Stimulated activated CD8-positive, alpha-beta memory T cell treated with anti-CD3 and anti-CD28 coated beads, Interleukin-7, amount 100 ng/mL, for 48 hours (primary cell): ENCODE measurements at regions not wholly inside any gene's neighbourhood (a gene's known extent, or its start where the extent isn't known, plus 50 kb on each side); places are given as distances from the start of the nearest gene placed in this dataset.
"Not testable (repeated sequence)": the region's sequence is repeated elsewhere in the genome, so short reads cannot be mapped to it uniquely, and the experiment has no call there.

ENCODE experiments used
- DNase-seq, 2 donors: peaks; one replicate each; pipeline ENCODE4 v3.0.0-alpha.2; 2020; ENCODE audit warnings: low read depth in 1 of 2; ENCODE audit errors: extremely low read depth in 1 of 2

DNA sequence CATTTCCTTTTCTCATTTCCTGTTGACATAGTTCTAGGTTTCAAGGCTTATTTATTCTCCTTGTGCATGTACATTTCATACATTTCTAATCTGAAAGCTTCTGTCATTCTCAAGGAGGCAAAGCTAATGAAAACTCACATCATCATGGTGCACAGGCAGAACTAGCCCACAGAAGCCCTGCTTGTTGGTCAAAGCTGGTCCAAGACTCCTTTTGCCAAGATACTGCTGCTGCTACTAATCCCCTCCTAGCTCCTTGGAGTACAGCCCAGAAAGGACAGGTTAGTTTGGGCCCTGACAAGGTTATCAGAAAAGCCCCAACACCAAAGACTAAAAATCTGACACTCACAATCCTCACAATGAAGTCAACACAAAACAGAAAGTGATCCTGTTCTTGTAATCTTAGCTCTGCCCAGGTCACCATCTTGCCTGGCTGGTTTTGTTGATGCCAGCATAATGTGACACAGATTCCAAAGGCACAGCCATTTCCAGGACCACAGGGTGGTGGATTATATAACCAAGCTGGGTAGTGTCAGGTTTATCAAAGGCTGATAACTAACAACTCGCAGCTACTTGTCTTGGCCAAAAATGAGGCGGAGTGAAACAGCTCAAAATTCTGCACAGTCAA, 417.4 kb downstream of the NDFIP2 start:
- DNase-seq, result no peak

DNA sequence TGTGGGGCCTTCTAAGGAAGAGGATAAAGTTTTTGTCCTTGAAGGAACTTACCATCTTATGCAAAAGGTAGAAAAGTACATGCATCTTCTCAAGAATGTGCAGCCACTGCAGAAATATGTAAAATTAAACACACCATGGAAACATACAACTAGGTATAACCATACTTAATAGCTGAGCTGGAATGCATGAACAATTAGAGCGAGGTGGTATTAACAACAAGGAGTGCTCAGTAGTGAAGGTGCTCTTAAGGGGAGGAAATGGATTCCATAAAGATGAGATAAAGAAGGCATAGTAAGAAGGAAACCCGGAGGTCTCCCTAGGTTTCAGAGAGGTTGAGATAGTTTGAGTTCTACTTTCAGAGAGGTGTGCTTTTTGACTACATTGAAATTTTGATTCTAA, 415.9 kb downstream of the NDFIP2 start:
- DNase-seq, result no peak

DNA sequence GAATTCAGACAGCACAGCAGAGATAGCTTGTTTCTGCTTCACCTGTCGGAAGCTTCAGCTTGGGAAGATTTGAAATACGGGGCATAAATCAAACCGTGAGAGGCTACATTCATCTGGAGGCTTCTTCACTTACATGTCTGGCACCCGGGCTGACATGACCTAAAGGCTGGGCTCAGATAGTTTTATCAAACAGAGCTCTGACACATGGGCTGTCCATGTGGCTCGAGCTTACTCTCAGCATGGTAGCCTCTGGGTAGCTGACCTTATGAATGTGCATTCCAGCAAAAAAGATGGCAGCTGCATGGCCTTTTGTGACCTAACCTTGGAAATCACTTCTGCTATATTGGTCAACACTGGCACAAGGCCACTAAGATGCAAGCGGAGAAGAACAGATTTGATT, 414.5 kb downstream of the NDFIP2 start:
- DNase-seq, result no peak

DNA sequence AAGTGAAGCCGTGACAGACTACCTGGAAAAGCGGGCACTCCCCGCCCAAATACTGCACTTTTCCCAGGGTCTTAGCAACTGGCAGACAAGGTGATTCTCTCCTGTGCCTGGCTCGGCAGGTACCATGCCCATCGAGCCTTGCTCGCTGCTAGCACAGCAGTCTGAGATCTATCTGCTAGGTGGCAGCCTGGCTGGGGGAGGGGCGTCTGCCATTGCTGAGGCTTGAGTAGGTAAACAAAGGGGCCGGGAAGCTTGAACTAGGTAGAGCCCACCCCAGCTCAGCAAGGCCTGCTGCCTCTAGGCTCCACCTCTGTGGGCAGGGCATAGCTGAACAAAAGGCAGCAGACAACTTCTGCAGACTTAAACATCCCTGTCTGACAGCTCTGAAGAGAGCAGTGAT, 406.3 kb downstream of the NDFIP2 start:
- DNase-seq, result not testable (repeated sequence)

DNA sequence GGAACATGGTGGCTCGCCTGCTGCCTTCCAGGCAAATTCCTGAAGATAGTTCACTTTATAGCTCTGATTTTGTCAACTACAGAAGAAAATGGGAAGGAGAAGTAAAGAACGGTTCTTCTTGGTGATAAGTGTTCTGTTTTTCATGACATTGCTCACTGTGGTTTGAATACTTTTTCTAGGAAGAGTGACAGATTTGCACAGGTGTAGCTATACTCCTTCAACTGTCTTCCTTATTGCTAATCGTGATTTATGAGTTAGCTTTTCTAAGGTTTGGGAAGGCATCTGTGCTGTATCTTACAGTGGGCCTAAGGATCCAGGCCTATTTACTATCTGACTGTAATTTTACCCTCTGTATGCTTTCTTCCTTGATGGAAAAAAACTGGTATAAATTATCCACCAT, 405.6 kb downstream of the NDFIP2 start:
- DNase-seq, result no peak

DNA sequence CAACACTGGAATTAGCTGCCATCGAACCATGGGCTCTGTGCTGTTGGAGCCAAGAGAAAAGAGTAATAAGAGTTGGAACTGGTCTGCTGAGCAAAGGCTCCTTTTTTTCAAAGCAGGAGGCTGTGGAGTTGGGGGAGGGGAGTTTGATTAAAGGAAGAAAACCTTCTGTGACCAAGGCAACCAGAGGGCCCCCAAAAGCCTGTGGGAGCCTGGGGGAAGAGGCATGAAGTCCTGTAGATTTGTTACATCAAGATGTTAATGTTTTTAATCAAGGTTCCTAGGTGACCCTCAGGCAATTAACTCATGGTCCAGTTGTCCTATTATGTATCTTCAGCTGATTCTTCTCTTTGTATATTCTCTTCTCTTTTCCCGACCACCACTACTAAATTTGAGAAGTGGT, 403.9 kb downstream of the NDFIP2 start:
- no peak for DNase-seq

DNA sequence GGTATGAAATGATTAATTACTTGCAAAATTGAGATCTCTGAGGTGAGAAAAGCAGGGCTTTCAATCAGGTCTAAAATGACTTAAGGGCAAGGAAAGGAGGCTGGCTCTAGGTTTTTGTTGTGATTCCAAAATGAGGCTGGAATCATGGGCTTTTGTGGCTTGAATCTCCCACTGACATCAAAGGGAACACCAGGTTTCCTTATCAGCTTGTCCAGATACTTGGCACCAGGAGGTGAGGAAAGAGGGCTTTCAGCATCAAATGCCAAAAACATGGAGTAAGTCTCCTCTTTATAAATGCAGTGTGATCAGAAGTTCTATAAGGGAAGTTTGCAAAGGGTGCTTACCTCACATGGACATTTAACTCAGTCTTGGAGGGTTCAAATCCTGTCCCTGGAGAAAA, 402.3 kb downstream of the NDFIP2 start:
- no peak for DNase-seq

DNA sequence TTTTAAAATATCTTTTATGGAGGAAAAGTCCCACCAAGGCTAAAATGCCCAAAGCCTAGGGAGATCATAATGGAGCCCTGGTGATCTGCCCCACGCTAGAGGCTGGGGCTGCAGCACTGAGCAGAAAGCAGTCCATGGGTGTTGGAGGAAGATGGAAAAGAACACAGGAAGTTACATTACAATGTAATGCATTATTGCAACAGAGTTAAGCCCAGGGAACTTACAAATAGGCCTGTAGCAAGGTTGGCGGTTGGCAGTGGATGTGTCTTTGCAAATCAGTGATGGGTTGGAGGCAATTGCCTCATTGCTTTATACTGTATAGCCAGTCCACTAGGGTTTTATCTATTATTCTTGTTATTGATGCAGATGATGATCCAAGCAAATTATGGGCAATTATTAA, 399.9 kb downstream of the NDFIP2 start:
- DNase-seq, result no peak

DNA sequence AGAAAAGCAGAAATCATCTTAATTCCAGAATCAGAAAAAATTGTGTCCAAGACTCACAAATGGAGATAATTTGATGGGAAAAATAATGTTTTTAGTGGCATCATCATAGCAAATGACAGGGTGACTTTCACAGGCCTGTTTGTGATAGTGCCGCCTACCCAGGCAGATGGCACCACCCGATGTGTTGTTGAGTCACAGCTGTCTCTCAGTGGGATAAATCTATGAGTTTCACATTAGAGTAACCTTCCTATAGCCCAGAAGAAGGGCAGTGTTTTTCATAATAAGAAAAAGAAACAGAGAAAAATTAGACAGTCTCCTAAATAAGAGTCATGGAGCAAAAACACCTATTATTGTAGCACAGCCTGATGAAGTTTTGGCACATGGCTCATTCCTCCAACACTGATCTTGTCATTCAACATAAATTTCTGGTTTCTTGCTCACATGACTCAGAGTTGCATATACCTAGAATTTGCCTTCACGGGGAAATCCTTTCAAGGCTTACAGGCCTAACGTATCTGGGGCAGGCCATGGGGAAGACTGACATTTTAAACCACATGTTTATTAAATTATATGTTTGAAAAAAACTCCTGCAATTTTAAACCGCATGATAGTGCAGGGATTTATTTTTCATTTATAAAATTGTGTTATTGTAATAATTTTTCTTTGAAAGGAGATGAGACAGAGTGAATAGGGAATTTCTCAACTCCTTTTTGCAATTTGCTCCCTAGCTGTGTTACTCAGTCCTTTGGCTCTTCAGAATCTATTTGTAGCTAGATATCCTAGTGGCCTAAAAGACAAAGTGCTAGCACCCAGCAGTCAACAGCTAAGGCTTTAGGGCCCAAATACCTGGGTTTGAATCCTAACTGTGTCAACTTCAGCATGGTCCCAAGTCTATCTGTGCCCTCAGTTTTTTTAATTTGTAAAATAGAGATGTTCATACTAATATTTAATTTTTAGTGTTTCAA, 393.7 kb downstream of the NDFIP2 start:
- DNase-seq, result no peak

DNA sequence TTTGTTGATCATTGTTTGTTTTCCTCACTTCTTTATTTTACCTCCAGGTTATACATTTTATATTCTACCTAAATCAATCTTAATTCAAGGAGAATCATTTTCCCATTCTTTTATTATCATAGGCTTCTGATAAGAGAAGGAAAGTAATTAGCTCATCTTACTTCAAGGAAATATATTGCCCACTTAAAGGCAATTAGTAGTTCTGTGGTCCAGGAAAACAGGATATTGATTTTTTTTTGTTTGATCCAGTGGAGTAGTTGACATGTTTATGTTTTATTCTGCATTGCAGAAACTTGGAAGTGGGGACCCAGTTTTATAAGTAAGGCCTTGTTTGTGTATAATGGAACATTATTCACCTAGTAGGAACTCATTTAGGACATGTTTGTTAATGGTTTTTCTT, 390.6 kb downstream of the NDFIP2 start:
- DNase-seq, result no peak

DNA sequence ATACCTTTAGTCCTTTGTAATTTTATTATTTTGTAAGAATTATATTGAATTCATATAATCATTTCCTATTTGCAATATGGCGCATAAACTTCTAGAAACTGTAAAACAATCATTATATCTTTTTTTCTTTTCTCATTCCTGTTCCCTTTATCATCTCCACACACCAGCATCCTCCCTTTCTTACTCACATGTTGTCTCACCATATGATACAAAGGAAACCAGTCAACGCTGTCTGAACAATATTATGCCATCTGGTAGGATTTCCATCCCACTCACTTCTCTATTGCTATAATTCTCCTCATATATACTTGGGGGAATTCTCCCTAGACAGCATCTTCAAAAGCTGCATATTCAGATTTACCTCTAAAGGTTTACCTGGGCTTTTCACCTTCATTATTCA, 389.8 kb downstream of the NDFIP2 start:
- DNase-seq, result no peak

DNA sequence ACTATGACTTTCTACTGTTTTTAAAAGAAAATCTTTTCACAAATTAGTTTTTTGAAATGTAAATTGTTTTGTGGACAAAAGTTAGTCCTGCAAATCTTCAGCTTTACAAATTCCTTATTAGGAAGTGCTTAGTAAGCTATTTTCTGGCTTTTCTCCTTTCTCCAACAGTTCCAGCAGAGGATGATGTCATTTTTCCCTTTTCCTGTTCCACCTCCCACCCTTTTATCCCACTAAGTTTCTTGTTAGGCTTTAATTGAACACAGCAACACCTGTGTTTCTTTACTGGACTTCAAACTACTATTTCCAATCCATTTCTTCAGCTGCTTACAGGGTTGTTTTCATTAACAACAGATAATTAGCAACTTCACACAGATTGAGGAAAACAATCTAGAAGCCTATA, 389.2 kb downstream of the NDFIP2 start:
- DNase-seq, result no peak

DNA sequence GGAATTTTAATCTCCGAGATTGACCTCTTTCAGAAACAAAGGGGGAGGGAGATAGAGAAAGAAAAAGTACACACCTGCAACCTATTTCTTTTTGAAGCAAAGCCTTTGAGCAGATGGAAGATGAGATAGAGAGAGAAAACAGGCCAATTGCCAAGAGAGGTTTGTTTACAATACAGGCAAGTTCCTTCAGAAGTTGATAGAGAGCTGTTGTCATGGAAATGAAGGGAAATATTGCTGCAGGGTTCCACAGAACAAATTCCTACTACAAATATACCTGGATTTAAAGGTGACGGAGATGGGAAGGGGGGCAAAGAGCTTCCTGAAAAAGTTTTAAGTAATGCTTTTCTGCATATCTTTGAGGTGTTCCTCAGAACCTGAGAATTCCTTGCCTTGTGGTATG, 388.4 kb downstream of the NDFIP2 start:
- DNase-seq, result no peak

DNA sequence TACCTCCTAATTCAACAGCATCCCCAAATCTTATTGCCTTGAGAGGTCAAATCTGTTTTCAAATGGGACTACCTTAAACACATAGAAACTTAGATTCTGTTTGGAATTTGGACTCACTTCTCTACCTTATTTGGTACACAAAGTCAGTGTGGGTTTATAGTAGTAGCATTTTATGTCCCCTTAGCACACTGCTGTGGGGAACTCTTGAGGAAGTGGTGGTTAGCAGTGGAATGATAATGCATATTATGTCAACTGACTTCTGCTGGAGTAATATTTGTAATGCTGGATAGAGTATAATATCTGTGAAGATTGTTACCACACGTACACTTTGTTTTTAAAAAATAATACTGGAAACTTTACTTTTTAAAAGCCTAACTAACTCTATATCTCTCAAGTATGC, 386.3 kb downstream of the NDFIP2 start:
- DNase-seq, result no peak

DNA sequence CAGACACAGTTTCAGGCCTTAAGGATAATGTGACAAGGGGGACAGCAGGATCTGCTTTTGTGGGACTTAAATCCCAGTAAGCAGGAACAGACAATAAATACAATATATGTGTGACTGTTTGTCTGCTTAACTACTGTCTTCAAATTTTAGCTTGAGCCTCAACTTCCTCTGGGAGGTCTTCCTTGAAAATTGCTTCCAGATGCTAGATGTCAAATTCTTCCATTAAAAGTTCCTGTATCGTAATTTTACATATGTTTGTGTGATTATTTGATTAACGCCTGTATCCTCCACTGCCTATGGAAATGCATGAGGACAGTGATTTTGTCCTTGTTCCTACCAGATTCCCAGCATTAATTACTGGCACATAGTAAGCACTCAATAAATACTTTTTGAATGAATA, 385.5 kb downstream of the NDFIP2 start:
- no peak for DNase-seq

DNA sequence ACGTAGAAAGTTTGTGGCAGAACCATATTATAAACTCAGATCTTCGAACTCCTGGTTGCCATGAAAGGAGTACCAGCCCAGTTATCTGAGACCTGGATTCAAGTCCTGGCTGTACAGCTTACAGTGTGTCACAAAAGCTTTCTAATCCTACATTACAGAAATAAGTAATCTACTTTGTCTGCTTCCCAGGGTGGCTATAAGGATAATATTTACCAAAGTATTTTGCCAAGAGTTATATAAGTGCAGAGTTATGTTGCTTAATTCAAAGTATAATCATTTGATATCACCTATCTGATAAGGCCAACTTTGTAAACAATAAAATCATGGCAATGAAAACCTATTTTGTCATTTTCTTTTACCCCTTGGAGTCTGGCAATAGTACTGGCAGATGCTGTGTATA, 381.6 kb downstream of the NDFIP2 start:
- no peak for DNase-seq

DNA sequence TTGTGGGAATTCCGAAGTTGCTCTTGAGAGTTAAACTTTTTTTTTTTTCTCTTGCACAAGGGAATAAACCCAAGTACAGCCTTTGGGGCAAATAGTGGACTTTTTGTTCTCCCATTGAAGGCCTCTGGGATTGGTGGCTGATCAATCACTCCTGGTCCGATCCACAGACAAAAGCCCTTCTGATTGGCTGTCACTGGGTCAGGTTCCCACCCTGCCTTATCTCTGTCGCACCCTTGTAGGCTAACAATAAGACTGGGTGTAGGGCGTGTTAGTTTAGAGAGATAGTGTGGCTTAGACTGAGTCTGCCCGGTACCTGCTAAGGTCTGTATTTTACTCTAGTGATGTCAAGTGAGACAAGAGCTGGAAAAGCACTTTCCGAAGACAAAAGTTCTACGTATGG, 380.8 kb downstream of the NDFIP2 start:
- DNase-seq, result no peak

DNA sequence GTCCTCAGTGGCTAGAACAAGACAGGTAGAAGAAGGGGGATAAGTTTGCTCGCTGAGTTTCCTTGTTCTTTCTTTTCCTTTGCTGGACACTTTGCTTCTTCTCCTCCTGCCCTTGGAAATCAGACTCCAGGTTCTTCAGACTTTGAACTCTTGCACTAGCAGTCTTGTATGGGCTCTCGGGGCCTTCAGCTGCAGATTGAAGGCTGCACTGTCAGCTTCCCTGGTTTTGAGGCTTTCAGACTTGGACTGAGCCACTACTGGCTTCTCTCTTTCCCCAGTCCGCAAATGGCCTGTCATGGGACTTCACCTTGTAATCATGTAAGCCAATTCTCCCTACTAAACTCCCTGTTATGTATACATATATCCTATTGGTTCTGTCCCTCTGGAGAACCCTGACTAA, 379.8 kb downstream of the NDFIP2 start:
- no peak for DNase-seq

DNA sequence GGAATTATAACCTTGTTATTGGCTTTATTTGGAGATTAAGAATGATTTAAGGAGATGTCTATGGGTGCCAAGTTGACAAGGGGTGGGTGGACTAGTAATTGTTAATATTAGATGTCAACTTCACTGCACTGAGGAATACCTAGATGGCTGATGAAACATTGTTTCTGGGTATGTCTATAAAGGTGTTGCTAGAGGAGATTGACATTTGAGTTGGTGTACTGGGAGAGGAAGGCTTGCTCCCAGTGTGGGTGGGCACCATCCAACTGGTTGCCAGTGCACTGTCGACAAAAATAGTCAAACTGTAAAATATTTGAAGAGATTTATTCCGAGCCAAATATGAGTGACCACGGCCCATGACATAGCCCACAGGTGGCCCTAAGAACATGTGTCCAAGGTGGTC, 378.8 kb downstream of the NDFIP2 start:
- no peak for DNase-seq

DNA sequence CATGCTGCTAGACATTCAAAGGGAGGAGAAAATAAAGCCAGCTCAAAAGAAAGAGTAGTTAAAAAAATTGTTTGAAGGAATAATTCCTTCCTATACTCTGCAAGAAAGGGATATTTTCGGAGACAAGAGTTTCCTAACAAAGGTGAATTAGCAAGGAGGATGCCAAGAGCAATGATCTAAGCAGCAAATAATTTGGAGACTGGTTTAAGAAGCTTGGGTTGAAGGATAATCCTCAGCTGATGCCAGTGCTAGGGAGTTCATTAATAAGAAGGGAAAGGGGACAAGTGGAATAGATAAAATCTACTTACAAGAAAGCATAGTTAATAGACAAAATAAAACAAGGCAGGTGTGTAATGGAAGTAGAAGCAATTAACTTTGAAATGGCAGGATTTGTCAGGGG, 372.3 kb downstream of the NDFIP2 start:
- no peak for DNase-seq

DNA sequence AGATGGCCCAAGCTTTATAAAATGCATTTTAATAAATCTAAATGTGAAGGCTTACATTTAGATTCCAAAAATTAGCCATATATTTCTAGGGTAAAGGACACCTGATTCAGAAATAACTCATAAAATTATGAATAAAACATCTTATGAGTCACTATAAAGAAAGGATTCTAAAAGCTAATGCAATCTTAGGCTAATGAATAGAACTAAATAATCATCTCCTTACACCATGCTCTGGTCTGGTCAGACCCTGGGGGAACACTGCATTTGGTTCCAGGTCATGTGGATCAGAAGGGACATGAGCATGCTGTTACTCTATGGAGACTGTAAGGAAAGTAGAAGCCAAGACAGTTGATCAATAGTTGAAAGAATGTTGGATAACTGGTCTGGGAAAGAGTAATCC, 370.4 kb downstream of the NDFIP2 start:
- no peak for DNase-seq

DNA sequence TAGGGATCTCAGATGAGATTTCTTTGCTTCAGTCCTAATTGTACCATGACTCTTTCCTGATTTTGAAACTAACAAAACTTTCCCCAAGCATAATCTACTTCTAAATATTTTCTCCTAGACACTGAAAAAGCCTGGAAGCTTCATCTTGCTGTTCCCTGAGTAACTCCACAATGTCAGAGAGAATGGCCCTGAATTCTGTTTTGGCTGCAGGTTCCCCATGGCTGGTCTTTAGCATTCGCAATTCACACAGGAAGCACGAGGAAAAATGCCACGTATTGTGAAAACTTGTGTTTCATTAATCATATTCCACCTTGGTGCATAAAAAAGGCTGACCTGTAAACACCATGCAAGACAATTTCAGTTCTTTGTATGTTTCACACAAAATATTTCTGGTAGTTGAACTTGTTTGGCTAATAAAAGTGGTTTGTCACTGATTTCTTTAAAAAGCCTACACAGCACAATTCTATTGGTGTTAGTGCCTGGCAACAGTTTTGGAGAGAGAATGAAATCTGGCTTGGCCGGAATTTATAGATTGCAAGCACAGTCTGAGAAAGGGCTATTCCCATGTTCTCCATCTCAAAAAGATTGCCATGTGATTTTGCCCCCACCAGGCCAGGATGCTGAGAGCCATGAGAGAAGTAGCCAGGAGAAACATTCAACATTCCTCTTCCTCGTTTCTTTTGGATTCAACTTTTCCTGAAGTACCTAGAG, 367.1 kb downstream of the NDFIP2 start:
- no peak for DNase-seq
